ENCODE measurements at regions not wholly inside any gene's neighbourhood (a gene's known extent, or its start where the extent isn't known, plus 50 kb on each side); places are given as distances from the start of the nearest gene placed in this dataset.

GRCh38 chr5:121572061-121572460, 279.6 kb upstream of the FTMT start:
- DNase-seq (ENCODE audit: low spot score in 2 of 2), result no peak
- intact Hi-C loops (cut with DNase I; ENCODE audit: low total_unique reads), result no loop called here
- H3K4me3 ChIP-seq (ENCODE audit: low read depth, poor library complexity, severe bottlenecking), result no peak overlapping the region
- WGBS, 2 donors, result 85 to 90% methylated on average over 1 of the region's 1 CpG
- TF ChIP-seq CTCF (IDR thresholded peaks at IDR 0.05), result no peak
- TF ChIP-seq POLR2A (IDR thresholded peaks at IDR 0.05), result no peak

GRCh38 chr5:121573721-121574382, 277.8 kb upstream of the FTMT start:
- intact Hi-C loops (cut with DNase I; ENCODE audit: low total_unique reads), result no loop called here
- H3K4me3 ChIP-seq (ENCODE audit: low read depth, poor library complexity, severe bottlenecking), result no peak overlapping the region
- no peak for TF ChIP-seq CTCF (IDR thresholded peaks at IDR 0.05)
- TF ChIP-seq POLR2A (IDR thresholded peaks at IDR 0.05), result no peak
- WGBS, 2 donors, result 62 to 63% methylated on average over 1 of the region's 1 CpG
- DNase-seq (ENCODE audit: low spot score in 2 of 2), result no peak

- DNase-seq (ENCODE audit: low spot score in 2 of 2), result no peak
- intact Hi-C loops (cut with DNase I; ENCODE audit: low total_unique reads), result no loop called here
- H3K4me3 ChIP-seq (ENCODE audit: low read depth, poor library complexity, severe bottlenecking), result no peak overlapping the region
- 92 to 98% methylated on average over 2 of the region's 2 CpGs for WGBS, 2 donors
- no peak for TF ChIP-seq CTCF (IDR thresholded peaks at IDR 0.05)
- TF ChIP-seq POLR2A (IDR thresholded peaks at IDR 0.05), result no peak
These were observed 270.1 kb upstream of the FTMT start for GRCh38 chr5:121581588-121581987.

DNA sequence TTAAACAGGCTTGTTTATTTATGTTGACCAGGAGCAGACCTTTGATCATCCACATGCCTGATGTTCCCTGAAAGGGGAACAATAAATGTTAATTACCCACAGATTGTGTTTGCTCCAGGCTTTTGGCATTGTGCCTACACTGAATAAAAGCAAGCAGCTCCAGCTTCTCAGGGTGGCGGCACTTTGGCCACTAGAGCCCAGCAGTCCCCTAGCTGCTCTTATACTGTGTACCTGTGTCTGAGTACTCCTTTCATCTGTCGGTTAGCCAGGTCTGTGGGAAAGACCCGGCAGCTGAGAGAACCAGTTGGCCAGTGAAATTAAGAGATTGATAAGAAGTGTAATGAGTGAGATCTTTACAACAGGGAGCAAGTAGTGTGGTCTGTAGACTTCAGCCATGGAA, 254.8 kb upstream of the FTMT start:
- no peak overlapping the region for H3K4me3 ChIP-seq (ENCODE audit: low read depth, poor library complexity, severe bottlenecking)
- TF ChIP-seq CTCF (IDR thresholded peaks at IDR 0.05) (no peak), POLR2A (IDR thresholded peaks at IDR 0.05) (no peak)
- no peak for DNase-seq (ENCODE audit: low spot score in 2 of 2)
- WGBS, 2 donors, result 90% methylated on average over 3 of the region's 3 CpGs
- intact Hi-C loops (cut with DNase I; ENCODE audit: low total_unique reads), result no loop called here

DNA sequence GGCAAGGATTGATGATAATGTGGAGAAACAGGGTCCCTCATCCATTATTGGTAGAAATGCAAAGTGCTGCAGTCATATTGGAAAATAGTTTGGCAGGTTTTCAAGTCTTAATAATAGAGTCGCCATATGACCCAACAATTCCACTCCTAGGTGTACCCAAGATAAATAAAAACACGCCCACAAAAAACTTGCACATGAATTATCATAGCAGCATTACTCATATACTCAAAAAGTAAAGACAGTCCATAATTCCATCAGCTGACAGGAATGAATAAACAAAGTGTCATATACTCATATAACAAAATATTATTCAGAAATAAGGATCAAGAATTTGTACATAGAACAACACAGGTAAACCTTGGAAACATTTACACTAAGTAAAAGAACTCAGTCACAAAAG, 242.9 kb upstream of the FTMT start:
- no peak for DNase-seq (ENCODE audit: low spot score in 2 of 2)
- TF ChIP-seq CTCF (IDR thresholded peaks at IDR 0.05) (no peak), POLR2A (IDR thresholded peaks at IDR 0.05) (no peak)
- WGBS, 2 donors, result 85 to 87% methylated on average over 2 of the region's 2 CpGs
- intact Hi-C loops (cut with DNase I; ENCODE audit: low total_unique reads), result no loop called here
- H3K4me3 ChIP-seq (ENCODE audit: low read depth, poor library complexity, severe bottlenecking), result no peak overlapping the region

- intact Hi-C loops (cut with DNase I; ENCODE audit: low total_unique reads), result no loop called here
- TF ChIP-seq CTCF (IDR thresholded peaks at IDR 0.05) (no peak), POLR2A (IDR thresholded peaks at IDR 0.05) (no peak)
- H3K4me3 ChIP-seq (ENCODE audit: low read depth, poor library complexity, severe bottlenecking), result no peak overlapping the region
- DNase-seq (ENCODE audit: low spot score in 2 of 2), result no peak
- 79 to 82% methylated on average over 2 of the region's 2 CpGs for WGBS, 2 donors
These were observed 227.6 kb upstream of the FTMT start for GRCh38 chr5:121624035-121624434.

Measured in lower leg skin (tissue), 4 donors.